Kidney (tissue), 13 donors: ENCODE measurements at regions not wholly inside any gene's neighbourhood (a gene's known extent, or its start where the extent isn't known, plus 50 kb on each side); places are given as distances from the start of the nearest gene placed in this dataset.
A peak's percentile ranks its signal among the peaks of the same experiment; 100 is the strongest.

Source experiments
- DNase-seq, 5 donors: peaks; one replicate each; pipeline ENCODE4 v3.0.0-alpha.2; 2013 to 2020
- FAIRE-seq: peaks from 2 replicates; lab custom pipeline; 2012; peaks lifted over from hg19 to GRCh38; lab: Jason Lieb, UNC
- H3K27ac ChIP-seq, 2 donors: one replicate each; pipeline ENCODE4 v1.7.0; 2013; ENCODE audit warnings: low read depth in 2 of 2, low read length in 2 of 2, inconsistent platforms in 1 of 2
- H3K27me3 ChIP-seq: one replicate; pipeline ENCODE4 v1.7.1; 2013; ENCODE audit warnings: low read length, inconsistent platforms; ENCODE audit not compliant: control insufficient read depth, insufficient read depth
- H3K36me3 ChIP-seq, 3 donors: one replicate each; pipeline versions ENCODE4 v1.7.0 to v1.7.1; 2013; ENCODE audit warnings: low read length in 3 of 3, control low read depth in 1 of 3, inconsistent platforms in 1 of 3; ENCODE audit not compliant: insufficient read depth in 3 of 3, control insufficient read depth in 2 of 3
- H3K4me1 ChIP-seq, 3 donors: one replicate each; pipeline versions ENCODE4 v1.7.0 to v1.7.1; 2013; ENCODE audit warnings: low read length in 3 of 3, inconsistent platforms in 1 of 3, low read depth in 1 of 3; ENCODE audit not compliant: control insufficient read depth in 2 of 3, insufficient read depth in 2 of 3
- H3K4me3 ChIP-seq, 3 donors: one replicate each; pipeline versions ENCODE4 v1.7.0 to v1.8.1; 2013; ENCODE audit warnings: low read length in 3 of 3, control low read depth in 1 of 3, inconsistent platforms in 1 of 3
- H3K9ac ChIP-seq, 3 donors: one replicate each; pipeline versions ENCODE4 v1.7.0 to v1.7.1; 2013; ENCODE audit warnings: low read length in 3 of 3, control low read depth in 1 of 3, inconsistent platforms in 1 of 3
- H3K9me3 ChIP-seq, 3 donors: one replicate each; pipeline versions ENCODE4 v1.7.0 to v1.7.1; 2013; ENCODE audit warnings: low read length in 3 of 3, control low read depth in 1 of 3, inconsistent platforms in 1 of 3; ENCODE audit not compliant: control insufficient read depth in 2 of 3, insufficient read depth in 1 of 3
- CTCF ChIP-seq: IDR thresholded peaks from 3 replicates; pipeline ENCODE4 v1.5.1; 2012; ENCODE audit warnings: mild to moderate bottlenecking, moderate library complexity, borderline replicate concordance; ENCODE audit not compliant: insufficient read depth; ENCODE audit errors: extremely low read depth
- intact Hi-C: fragments of 100-400 bp; cut with DNase I; formaldehyde crosslinking; loops from one replicate; pipeline ENCODE4 v1.11.1; 2022
- donor health status: control.
- donor health status: control.
- donor health status: control.
- donor health status: control.
- donor health status: control.
- donor health status: DM: yes; HTN: yes; CAD: no.
- donor health status: Normal renal cell carcinoma (clear cell type).

GRCh38 chr1:228923973-228924686, 188.9 kb downstream of the RHOU start:
- no peak for FAIRE-seq
- Histone ChIP-seq H3K27me3 (no peaks in the 10 kb centered on the region), H3K4me1 (no peaks in the 10 kb centered on the region), H3K36me3 (no peaks in the 10 kb centered on the region), H3K9me3 (no peaks in the 10 kb centered on the region), H3K4me3 (no peak overlapping the region), H3K27ac (no peak overlapping the region), H3K9ac (no peak overlapping the region)
- no peak for TF ChIP-seq CTCF
- peak in 1 of 5 donors; percentile 2 for DNase-seq
- intact Hi-C loops: no loop called here

GRCh38 chr1:228925691-228926090, 190.4 kb downstream of the RHOU start:
- no peak overlapping the region for H3K27ac ChIP-seq
- no peak for FAIRE-seq
- no peak overlapping the region for H3K4me3 ChIP-seq
- H3K27me3 ChIP-seq: no peaks in the 10 kb centered on the region
- no peak for TF ChIP-seq CTCF
- no peak overlapping the region for H3K9ac ChIP-seq
- no peaks in the 10 kb centered on the region for H3K4me1 ChIP-seq
- peaks cover 0 to 4% (median 0%) of the 10 kb centered on the region in 3 donors for H3K9me3 ChIP-seq
- intact Hi-C loops: no loop called here
- no peaks in the 10 kb centered on the region for H3K36me3 ChIP-seq
- DNase-seq: no peak

GRCh38 chr1:228927421-228927820, 192.1 kb downstream of the RHOU start:
- DNase-seq: no peak
- no peak for FAIRE-seq
- Histone ChIP-seq H3K4me1 (no peaks in the 10 kb centered on the region), H3K27ac (no peak overlapping the region), H3K27me3 (no peaks in the 10 kb centered on the region), H3K9ac (no peak overlapping the region), H3K9me3 (peaks cover 0 to 4% (median 0%) of the 10 kb centered on the region in 3 donors), H3K36me3 (no peaks in the 10 kb centered on the region), H3K4me3 (no peak overlapping the region)
- TF ChIP-seq CTCF: no peak
- intact Hi-C loops: no loop called here
